ENCODE measurements at regions not wholly inside any gene's neighbourhood (a gene's known extent, or its start where the extent isn't known, plus 50 kb on each side); places are given as distances from the start of the nearest gene placed in this dataset.
"Not testable (repeated sequence)": the region's sequence is repeated elsewhere in the genome, so short reads cannot be mapped to it uniquely, and the experiment has no call there.

DNA sequence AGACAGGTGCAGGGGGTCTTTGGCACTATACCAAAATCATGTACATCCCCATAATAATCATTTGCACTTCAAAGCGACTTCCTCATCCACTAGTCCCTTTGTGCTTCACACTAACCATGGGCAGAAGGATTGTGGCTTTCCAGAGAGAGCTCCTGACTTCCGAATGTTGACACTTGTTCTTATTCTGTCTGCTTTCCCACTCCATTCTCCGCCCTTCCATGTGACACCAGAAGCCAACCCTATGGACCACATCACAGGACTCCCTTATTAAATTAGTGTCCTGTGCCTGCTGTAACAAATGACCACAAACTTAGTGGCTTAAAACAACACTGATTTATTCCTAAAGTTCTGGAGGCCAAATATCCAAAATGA, 91.6 kb downstream of the CMC2 start:
- ATAC-seq (ENCODE audit: low read depth in 2 of 2) = no peak
- H3K4me1 ChIP-seq (ENCODE audit: control insufficient read depth, insufficient read depth, low read length, poor library complexity, severe bottlenecking) = no peaks in the 10 kb centered on the region
- no peak overlapping the region for H3K4me3 ChIP-seq (ENCODE audit: low read depth, low read length)
- Mint-ChIP-seq H3K27me3 (peaks cover 12% of the 10 kb centered on the region), H3K27ac (no peak overlapping the region), H3K4me1 (no peaks in the 10 kb centered on the region), H3K36me3 (no peaks in the 10 kb centered on the region), H3K9me3 (peaks cover 0 to 6% (median 0%) of the 10 kb centered on the region in 7 donors), H3K4me3 (no peak overlapping the region)
- no peak overlapping the region for H3K27ac ChIP-seq (ENCODE audit: insufficient read depth, low read length, poor library complexity, severe bottlenecking)
- H3K36me3 ChIP-seq (ENCODE audit: control insufficient read depth, insufficient read depth, low read length) = no peaks in the 10 kb centered on the region
- DNase-seq = no peak
- peaks cover 0 to 8% of the 10 kb centered on the region in 2 experiments for H3K9me3 ChIP-seq (ENCODE audit: control insufficient read depth in 2 of 2, low read length in 2 of 2)
- peaks cover 4% of the 10 kb centered on the region for H3K27me3 ChIP-seq (ENCODE audit: control insufficient read depth, insufficient read depth, low read length)

GRCh38 chr16:80914379-80915078, 92.2 kb downstream of the CMC2 start:
- peaks cover 0 to 6% (median 0%) of the 10 kb centered on the region in 7 donors for H3K9me3 Mint-ChIP-seq
- Histone ChIP-seq H3K27ac (ENCODE audit: insufficient read depth, low read length, poor library complexity, severe bottlenecking) (no peak overlapping the region), H3K36me3 (ENCODE audit: control insufficient read depth, insufficient read depth, low read length) (no peaks in the 10 kb centered on the region), H3K9me3 (ENCODE audit: control insufficient read depth in 2 of 2, low read length in 2 of 2) (peaks cover 0 to 8% of the 10 kb centered on the region in 2 experiments), H3K27me3 (ENCODE audit: control insufficient read depth, insufficient read depth, low read length) (peaks cover 4% of the 10 kb centered on the region), H3K4me1 (ENCODE audit: control insufficient read depth, insufficient read depth, low read length, poor library complexity, severe bottlenecking) (no peaks in the 10 kb centered on the region), H3K4me3 (ENCODE audit: low read depth, low read length) (no peak overlapping the region)
- no peak overlapping the region for H3K4me3 Mint-ChIP-seq
- H3K27ac Mint-ChIP-seq = no peak overlapping the region
- H3K36me3 Mint-ChIP-seq = no peaks in the 10 kb centered on the region
- H3K4me1 Mint-ChIP-seq = no peaks in the 10 kb centered on the region
- H3K27me3 Mint-ChIP-seq = peaks cover 17% of the 10 kb centered on the region
- ATAC-seq (ENCODE audit: low read depth in 2 of 2) (no peak), DNase-seq (no peak)

GRCh38 chr16:80913397-80913796, 93.3 kb downstream of the CMC2 start:
- no peak for DNase-seq
- ATAC-seq (ENCODE audit: low read depth in 2 of 2) = no peak
- Mint-ChIP-seq H3K9me3 (peaks cover 0 to 6% (median 0%) of the 10 kb centered on the region in 7 donors), H3K4me1 (no peaks in the 10 kb centered on the region), H3K36me3 (no peaks in the 10 kb centered on the region), H3K4me3 (no peak overlapping the region), H3K27ac (no peak overlapping the region), H3K27me3 (peaks cover 18% of the 10 kb centered on the region)
- Histone ChIP-seq H3K4me1 (ENCODE audit: control insufficient read depth, insufficient read depth, low read length, poor library complexity, severe bottlenecking) (no peaks in the 10 kb centered on the region), H3K27me3 (ENCODE audit: control insufficient read depth, insufficient read depth, low read length) (peaks cover 4% of the 10 kb centered on the region), H3K9me3 (ENCODE audit: control insufficient read depth in 2 of 2, low read length in 2 of 2) (peaks cover 0 to 8% of the 10 kb centered on the region in 2 experiments), H3K27ac (ENCODE audit: insufficient read depth, low read length, poor library complexity, severe bottlenecking) (no peak overlapping the region), H3K4me3 (ENCODE audit: low read depth, low read length) (no peak overlapping the region), H3K36me3 (ENCODE audit: control insufficient read depth, insufficient read depth, low read length) (no peaks in the 10 kb centered on the region)

- Mint-ChIP-seq H3K27ac (no peak overlapping the region), H3K4me1 (no peaks in the 10 kb centered on the region), H3K4me3 (no peak overlapping the region), H3K27me3 (peaks cover 15% of the 10 kb centered on the region), H3K9me3 (peaks cover 0 to 6% (median 0%) of the 10 kb centered on the region in 7 donors), H3K36me3 (no peaks in the 10 kb centered on the region)
- Histone ChIP-seq H3K9me3 (ENCODE audit: control insufficient read depth in 2 of 2, low read length in 2 of 2) (peaks cover 0 to 8% of the 10 kb centered on the region in 2 experiments), H3K4me1 (ENCODE audit: control insufficient read depth, insufficient read depth, low read length, poor library complexity, severe bottlenecking) (no peaks in the 10 kb centered on the region), H3K27me3 (ENCODE audit: control insufficient read depth, insufficient read depth, low read length) (peaks cover 4% of the 10 kb centered on the region), H3K27ac (ENCODE audit: insufficient read depth, low read length, poor library complexity, severe bottlenecking) (no peak overlapping the region), H3K36me3 (ENCODE audit: control insufficient read depth, insufficient read depth, low read length) (no peaks in the 10 kb centered on the region), H3K4me3 (ENCODE audit: low read depth, low read length) (no peak overlapping the region)
- ATAC-seq (ENCODE audit: low read depth in 2 of 2) (no peak), DNase-seq (no peak)
These were observed 94.0 kb downstream of the CMC2 start for GRCh38 chr16:80912651-80913050.

GRCh38 chr16:80910434-80910833, 96.3 kb downstream of the CMC2 start:
- Mint-ChIP-seq H3K36me3 (no peaks in the 10 kb centered on the region), H3K4me3 (no peak overlapping the region), H3K27me3 (peaks cover 15% of the 10 kb centered on the region), H3K27ac (no peak overlapping the region), H3K9me3 (peaks cover 0 to 6% (median 0%) of the 10 kb centered on the region in 7 donors), H3K4me1 (no peaks in the 10 kb centered on the region)
- Histone ChIP-seq H3K27ac (ENCODE audit: insufficient read depth, low read length, poor library complexity, severe bottlenecking) (no peak overlapping the region), H3K4me1 (ENCODE audit: control insufficient read depth, insufficient read depth, low read length, poor library complexity, severe bottlenecking) (no peaks in the 10 kb centered on the region), H3K9me3 (ENCODE audit: control insufficient read depth in 2 of 2, low read length in 2 of 2) (peaks cover 0 to 8% of the 10 kb centered on the region in 2 experiments), H3K36me3 (ENCODE audit: control insufficient read depth, insufficient read depth, low read length) (no peaks in the 10 kb centered on the region), H3K4me3 (ENCODE audit: low read depth, low read length) (no peak overlapping the region), H3K27me3 (ENCODE audit: control insufficient read depth, insufficient read depth, low read length) (peaks cover 4% of the 10 kb centered on the region)
- no peak for ATAC-seq (ENCODE audit: low read depth in 2 of 2)
- DNase-seq = no peak

- Histone ChIP-seq H3K9me3 (ENCODE audit: control insufficient read depth in 2 of 2, low read length in 2 of 2) (peaks cover 0 to 8% of the 10 kb centered on the region in 2 experiments), H3K27ac (ENCODE audit: insufficient read depth, low read length, poor library complexity, severe bottlenecking) (no peak overlapping the region), H3K4me1 (ENCODE audit: control insufficient read depth, insufficient read depth, low read length, poor library complexity, severe bottlenecking) (no peaks in the 10 kb centered on the region), H3K36me3 (ENCODE audit: control insufficient read depth, insufficient read depth, low read length) (no peaks in the 10 kb centered on the region), H3K4me3 (ENCODE audit: low read depth, low read length) (no peak overlapping the region), H3K27me3 (ENCODE audit: control insufficient read depth, insufficient read depth, low read length) (peaks cover 4% of the 10 kb centered on the region)
- H3K9me3 Mint-ChIP-seq = peaks cover 0 to 6% (median 0%) of the 10 kb centered on the region in 7 donors
- DNase-seq (no peak), ATAC-seq (ENCODE audit: low read depth in 2 of 2) (no peak)
- H3K4me3 Mint-ChIP-seq = no peak overlapping the region
- no peak overlapping the region for H3K27ac Mint-ChIP-seq
- no peaks in the 10 kb centered on the region for H3K36me3 Mint-ChIP-seq
- no peaks in the 10 kb centered on the region for H3K4me1 Mint-ChIP-seq
- H3K27me3 Mint-ChIP-seq = peaks cover 15% of the 10 kb centered on the region
These were observed 97.0 kb downstream of the CMC2 start for GRCh38 chr16:80909720-80910119.

DNA sequence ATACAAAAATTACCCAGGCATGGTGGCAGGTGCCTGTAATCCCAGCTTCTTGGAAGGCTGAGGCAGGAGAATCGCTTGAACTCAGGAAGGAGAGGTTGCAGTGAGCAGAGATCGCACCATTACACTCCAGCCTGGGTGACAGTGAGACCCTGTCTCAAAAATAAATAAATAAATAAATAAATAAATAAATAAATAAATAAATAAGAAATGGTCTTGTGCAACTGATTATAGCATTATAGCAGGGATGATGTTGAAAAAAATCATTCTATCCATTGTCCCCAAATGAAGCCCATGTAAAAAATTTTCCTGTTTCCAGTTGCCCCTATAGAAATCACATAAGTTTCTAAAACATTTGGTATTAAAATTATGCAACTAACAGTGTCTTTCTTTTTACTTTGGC, 100.5 kb downstream of the CMC2 start:
- not testable (repeated sequence) for H3K27ac Mint-ChIP-seq; H3K4me3 Mint-ChIP-seq; H3K36me3 ChIP-seq (ENCODE audit: control insufficient read depth, insufficient read depth, low read length); H3K36me3 Mint-ChIP-seq; H3K27me3 ChIP-seq (ENCODE audit: control insufficient read depth, insufficient read depth, low read length); H3K9me3 ChIP-seq (ENCODE audit: control insufficient read depth in 2 of 2, low read length in 2 of 2); H3K4me1 Mint-ChIP-seq; H3K27ac ChIP-seq (ENCODE audit: insufficient read depth, low read length, poor library complexity, severe bottlenecking); H3K4me3 ChIP-seq (ENCODE audit: low read depth, low read length); H3K9me3 Mint-ChIP-seq; ATAC-seq (ENCODE audit: low read depth in 2 of 2); DNase-seq; H3K4me1 ChIP-seq (ENCODE audit: control insufficient read depth, insufficient read depth, low read length, poor library complexity, severe bottlenecking)
- peaks cover 15% of the 10 kb centered on the region for H3K27me3 Mint-ChIP-seq

GRCh38 chr16:80903616-80904015, 99.2 kb upstream of the CDYL2 start:
- H3K27me3 Mint-ChIP-seq = no peaks in the 10 kb centered on the region
- no peaks in the 10 kb centered on the region for H3K4me1 ChIP-seq (ENCODE audit: control insufficient read depth, insufficient read depth, low read length, poor library complexity, severe bottlenecking)
- H3K4me1 Mint-ChIP-seq = no peaks in the 10 kb centered on the region
- H3K4me3 Mint-ChIP-seq = no peak overlapping the region
- no peak overlapping the region for H3K4me3 ChIP-seq (ENCODE audit: low read depth, low read length)
- no peak overlapping the region for H3K27ac Mint-ChIP-seq
- no peaks in the 10 kb centered on the region for H3K9me3 Mint-ChIP-seq
- H3K27ac ChIP-seq (ENCODE audit: insufficient read depth, low read length, poor library complexity, severe bottlenecking) = no peak overlapping the region
- H3K9me3 ChIP-seq (ENCODE audit: control insufficient read depth in 2 of 2, low read length in 2 of 2) = no peaks in the 10 kb centered on the region
- H3K36me3 Mint-ChIP-seq = no peaks in the 10 kb centered on the region
- DNase-seq = no peak
- ATAC-seq (ENCODE audit: low read depth in 2 of 2) = no peak
- H3K36me3 ChIP-seq (ENCODE audit: control insufficient read depth, insufficient read depth, low read length) = no peaks in the 10 kb centered on the region
- peaks cover 2% of the 10 kb centered on the region for H3K27me3 ChIP-seq (ENCODE audit: control insufficient read depth, insufficient read depth, low read length)
